GM18861 (cell line): ENCODE measurements at regions not wholly inside any gene's neighbourhood (a gene's known extent, or its start where the extent isn't known, plus 50 kb on each side); places are given as distances from the start of the nearest gene placed in this dataset.

ENCODE experiments used
- ATAC-seq: cut with Tn5 transposase; IDR thresholded peaks from one replicate; pipeline ENCODE4 v1.9.1; 2021; ENCODE audit not compliant: unreplicated experiment

DNA sequence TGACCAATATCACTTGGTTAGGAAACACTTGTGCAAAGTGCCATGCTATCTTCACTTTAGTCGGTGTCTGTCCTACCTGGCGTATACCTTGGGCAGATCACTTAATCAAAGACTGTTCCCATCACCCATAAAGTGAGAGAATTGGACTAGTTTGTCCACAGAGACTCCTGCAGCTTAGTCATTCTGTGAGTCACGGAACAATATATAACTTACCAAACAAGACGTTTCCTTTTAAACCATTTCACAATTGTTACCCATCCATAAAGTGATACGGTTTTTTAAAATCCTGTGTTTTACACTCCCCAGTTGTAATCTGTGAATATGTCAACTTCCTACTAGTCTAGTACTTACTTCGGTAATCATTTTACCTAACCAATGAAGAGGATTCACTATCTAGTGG lies 499.3 kb upstream of the SMIM21 start:
- no peak for ATAC-seq

DNA sequence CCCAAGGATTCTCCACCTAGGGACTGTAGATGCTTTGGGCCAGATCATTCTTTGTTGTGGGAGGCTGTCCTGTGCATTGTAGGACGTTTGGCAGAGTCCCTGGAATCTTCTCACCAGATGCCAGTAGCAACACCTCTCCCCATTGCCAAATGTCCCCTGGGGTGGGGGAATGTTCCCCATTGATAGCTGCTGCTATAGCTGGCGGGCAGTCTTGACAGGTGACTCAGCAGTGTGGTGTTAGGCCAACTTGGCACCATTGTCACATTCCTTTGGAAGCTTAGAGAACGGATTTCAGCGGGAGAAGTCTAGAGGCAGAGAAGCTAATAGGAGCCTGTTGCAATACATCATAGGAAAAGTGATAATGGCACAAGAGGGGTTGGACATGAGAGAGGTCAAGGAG lies 495.7 kb upstream of the SMIM21 start:
- ATAC-seq: no peak

GRCh38 chr18:75916624-75916982 lies 489.1 kb upstream of the SMIM21 start:
- no peak for ATAC-seq

DNA sequence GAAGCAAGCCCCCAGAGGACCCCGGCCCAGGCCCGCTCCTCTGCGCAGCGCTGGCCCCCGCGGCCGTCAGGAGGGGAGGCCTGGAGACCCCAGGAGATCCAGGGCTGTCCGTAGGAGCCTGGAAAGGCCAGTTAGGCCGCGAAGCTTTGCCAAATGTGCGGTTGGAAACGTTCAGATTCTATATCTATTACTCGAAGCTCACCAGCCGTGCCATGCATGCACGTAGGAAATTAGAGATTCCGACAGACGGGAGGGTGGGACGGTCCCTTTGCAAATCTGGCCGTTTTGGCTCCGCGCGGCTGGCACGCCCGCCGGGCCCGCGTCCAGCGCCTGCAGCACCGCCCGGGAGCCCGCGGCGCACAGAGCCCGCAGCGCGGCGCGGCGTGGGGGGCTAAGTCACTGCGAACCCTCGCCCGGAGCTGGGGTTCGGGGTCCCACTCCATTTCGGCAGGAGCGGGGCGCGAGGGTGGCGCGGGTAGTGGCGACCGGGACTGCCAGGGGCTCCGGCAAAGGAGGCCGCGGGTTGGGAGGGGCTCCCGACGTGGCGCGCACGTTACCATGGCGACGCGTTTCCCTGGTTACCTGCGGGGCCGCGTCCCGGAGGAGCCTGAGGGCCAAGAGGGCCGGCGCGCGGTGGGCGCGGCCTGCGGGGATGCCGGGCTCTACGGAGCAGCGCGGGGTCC lies 488.6 kb upstream of the SMIM21 start:
- ATAC-seq: no peak

- no peak for ATAC-seq
Observed at GRCh38 chr18:75912829-75913228, 485.3 kb upstream of the SMIM21 start.

DNA sequence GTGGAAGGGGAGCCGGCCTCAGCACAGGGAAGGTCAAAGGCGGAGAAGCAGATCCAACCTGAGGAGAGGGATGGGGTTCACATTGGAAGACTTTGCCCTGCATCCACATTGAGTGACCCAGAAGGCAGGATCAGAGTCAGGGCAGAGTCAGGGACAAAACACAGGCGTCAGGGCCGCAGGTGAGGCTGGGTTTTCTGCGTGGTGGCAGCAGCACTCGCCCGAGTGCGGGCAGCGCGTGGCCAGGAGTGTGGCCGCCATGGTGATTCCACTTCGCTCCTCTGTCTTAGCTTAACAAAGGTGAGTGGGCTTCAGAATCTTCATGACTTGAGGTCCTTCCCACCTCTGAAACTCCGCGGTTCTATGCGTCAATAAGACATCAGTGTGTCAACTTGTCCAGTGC lies 476.9 kb upstream of the SMIM21 start:
- ATAC-seq: no peak

- ATAC-seq: no peak
Observed at GRCh38 chr18:75898651-75899050, 471.1 kb upstream of the SMIM21 start.

DNA sequence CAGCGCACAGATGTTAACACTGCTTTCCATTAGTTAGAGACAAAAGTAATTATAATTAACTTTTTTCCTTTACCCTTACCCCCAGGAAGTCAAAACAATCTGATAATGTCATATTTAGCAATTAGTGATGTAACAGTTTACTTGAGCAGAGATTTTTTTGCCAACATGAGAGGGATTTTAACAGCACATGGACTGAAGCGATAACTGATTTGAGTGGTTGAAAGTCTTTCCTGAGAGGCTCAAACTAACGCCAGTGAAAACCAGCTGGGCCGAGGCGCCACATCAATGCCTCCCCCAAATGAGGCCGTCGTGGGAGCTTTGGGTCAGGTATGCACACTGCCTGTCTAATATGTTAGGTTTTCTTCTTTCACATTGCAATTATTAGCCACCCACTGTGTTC lies 469.9 kb upstream of the SMIM21 start:
- no peak for ATAC-seq

GRCh38 chr18:75896865-75897264 lies 469.4 kb upstream of the SMIM21 start:
- ATAC-seq: no peak

DNA sequence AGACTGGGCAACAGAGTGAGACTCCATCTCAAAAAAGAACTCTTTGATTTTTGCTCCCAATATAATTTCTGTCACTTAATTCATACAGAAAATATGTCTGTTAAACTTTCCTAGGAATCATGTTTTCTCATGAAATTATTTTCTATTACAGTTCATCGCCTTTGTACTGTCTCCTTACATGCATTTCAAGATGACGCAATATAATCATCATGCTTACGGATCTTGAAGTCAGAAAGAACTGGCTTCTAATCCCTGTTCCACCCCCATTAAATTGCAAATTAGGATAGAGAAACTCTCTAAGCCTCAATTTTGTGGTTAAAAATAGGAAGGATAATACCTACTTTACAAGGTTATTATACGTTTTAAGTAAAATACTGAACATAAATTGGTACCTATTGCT lies 467.6 kb upstream of the SMIM21 start:
- ATAC-seq: no peak

DNA sequence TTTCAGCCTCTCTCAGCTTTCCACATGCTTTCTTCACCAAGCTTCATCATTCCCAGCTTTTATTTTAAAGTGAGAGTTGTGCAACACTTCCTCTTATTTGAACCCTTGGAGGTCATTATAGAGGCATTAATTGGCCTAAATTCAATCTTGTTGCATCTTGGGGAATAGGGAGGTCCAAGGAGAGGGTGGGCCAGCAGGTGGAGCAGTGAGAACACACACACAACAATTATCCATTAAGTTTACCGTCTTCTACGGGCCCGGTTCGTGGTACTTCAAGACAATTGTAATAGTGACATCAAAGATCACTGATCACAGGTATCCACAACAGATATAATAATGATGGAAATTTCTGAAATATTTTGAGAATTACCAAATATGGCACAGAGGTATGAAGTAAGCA lies 457.2 kb upstream of the SMIM21 start:
- ATAC-seq: no peak

- no peak for ATAC-seq
Observed at GRCh38 chr18:75880925-75881504, 453.5 kb upstream of the SMIM21 start.

DNA sequence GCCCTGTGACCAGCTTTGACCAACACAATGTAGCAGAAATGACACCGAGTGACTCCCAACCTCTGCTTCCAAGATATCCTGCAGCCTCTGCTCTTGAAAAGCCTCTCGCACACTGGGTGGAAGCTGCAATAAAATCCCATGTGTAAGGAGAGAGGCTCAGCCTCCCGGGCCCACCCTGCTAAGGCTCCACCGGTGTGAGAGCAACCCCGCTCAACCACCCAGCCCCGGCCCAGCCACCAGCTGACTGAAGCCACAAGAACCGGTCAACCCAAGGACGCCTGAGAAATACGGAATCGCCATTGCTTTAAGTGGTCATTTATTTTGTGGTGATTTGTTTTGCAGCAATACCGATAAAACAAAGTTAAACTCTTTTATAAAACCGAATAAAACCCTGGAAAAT lies 452.8 kb upstream of the SMIM21 start:
- no peak for ATAC-seq

DNA sequence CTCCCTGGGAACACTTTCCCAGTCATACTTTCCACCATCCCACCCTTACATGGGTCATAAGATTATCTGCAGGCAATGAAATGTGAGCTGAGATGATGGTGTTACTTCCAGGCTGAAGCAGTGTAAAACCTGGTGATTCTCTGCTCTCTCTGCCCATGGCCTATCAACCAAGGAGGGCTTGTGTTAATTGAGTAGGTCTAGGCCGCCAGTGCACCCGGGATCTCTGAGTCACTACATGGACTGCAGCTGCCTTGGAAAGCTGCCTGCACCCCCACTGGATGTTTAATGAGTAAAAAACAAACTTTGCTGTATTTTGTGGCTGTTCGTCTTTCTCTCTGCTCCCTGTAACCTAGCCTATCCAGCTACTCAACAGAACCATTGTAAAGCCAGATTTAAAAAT lies 451.7 kb upstream of the SMIM21 start:
- no peak for ATAC-seq

DNA sequence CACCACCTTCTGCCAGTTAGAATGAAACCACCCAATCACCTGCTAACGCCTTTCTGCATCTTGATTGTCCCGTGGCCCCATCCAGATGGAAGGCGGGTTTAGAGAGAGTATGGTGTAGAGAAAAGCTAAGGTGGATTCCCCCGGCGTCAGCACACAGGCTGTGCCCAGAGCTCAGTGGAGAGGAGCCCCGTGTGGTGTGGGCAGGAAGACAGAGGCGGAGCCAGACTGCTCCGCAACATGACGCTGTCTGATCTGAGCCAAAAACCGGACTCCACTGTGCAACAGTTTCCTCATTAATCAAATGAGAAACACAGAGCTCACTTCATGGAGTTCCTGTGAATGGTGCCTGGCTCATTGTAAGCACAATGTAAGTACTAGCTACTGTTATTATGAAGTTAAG lies 448.1 kb upstream of the SMIM21 start:
- no peak for ATAC-seq

GRCh38 chr18:75874401-75875089 lies 447.0 kb upstream of the SMIM21 start:
- ATAC-seq: no peak

DNA sequence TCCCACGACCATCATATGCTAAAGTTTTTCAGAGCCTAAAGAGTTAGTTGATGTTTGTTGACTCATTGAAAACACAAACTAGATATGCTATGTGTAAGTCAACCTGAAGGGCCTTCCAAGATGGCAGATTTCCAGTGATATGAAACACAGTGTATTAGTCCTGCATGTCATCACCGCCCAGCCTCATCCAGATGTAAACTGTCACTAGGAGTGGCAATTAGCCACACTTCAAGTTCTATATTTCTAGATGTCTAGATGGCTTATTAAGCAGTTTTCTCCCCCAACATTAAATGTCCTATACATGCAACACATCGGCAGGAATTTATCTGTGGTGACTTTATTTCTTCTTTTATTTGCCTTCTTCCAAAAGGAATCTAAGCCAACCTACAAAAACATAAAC lies 444.1 kb upstream of the SMIM21 start:
- ATAC-seq: no peak

- ATAC-seq: no peak
Observed at GRCh38 chr18:75869162-75869561, 441.7 kb upstream of the SMIM21 start.

- no peak for ATAC-seq
Observed at GRCh38 chr18:75868031-75868430, 440.5 kb upstream of the SMIM21 start.

GRCh38 chr18:75865639-75866038 lies 438.1 kb upstream of the SMIM21 start:
- no peak for ATAC-seq

GRCh38 chr18:75864816-75865215 lies 437.3 kb upstream of the SMIM21 start:
- no peak for ATAC-seq

GRCh38 chr18:75863696-75864095 lies 436.2 kb upstream of the SMIM21 start:
- ATAC-seq: no peak

DNA sequence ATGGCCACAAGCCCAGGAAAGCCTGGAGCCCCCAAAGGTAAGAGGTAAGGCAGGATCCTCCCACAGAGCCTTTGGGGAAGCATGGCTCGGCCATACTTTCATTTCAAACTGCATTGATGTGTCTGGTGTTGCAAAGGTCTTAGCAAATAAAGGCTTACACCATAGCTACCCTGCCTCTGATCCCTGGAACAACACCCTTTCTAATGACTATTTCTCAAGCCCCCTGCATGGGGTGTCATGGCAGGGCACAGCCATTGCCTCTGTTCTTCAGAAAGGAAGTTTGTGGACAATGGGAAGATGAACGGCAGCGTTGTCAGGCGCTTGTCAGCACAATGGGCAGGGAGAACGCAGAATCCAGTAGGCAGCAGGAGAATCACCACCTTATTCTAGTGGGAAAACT lies 435.0 kb upstream of the SMIM21 start:
- no peak for ATAC-seq
